ENCODE measurements at regions not wholly inside any gene's neighbourhood (a gene's known extent, or its start where the extent isn't known, plus 50 kb on each side); places are given as distances from the start of the nearest gene placed in this dataset.
"Not testable (repeated sequence)": the region's sequence is repeated elsewhere in the genome, so short reads cannot be mapped to it uniquely, and the experiment has no call there.

- TF ChIP-seq, protein P1, sequence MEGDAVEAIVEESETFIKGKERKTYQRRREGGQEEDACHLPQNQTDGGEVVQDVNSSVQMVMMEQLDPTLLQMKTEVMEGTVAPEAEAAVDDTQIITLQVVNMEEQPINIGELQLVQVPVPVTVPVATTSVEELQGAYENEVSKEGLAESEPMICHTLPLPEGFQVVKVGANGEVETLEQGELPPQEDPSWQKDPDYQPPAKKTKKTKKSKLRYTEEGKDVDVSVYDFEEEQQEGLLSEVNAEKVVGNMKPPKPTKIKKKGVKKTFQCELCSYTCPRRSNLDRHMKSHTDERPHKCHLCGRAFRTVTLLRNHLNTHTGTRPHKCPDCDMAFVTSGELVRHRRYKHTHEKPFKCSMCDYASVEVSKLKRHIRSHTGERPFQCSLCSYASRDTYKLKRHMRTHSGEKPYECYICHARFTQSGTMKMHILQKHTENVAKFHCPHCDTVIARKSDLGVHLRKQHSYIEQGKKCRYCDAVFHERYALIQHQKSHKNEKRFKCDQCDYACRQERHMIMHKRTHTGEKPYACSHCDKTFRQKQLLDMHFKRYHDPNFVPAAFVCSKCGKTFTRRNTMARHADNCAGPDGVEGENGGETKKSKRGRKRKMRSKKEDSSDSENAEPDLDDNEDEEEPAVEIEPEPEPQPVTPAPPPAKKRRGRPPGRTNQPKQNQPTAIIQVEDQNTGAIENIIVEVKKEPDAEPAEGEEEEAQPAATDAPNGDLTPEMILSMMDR (IDR thresholded peaks at IDR 0.05; ENCODE audit: extremely low read depth, missing control alignments), result no peak
- DNase-seq (ENCODE audit: low spot score), result no peak
These were observed 280.1 kb downstream of the GATA3 start for GRCh38 chr10:8334631-8335030.

GRCh38 chr10:8336629-8337331 is 282.3 kb downstream of the GATA3 start:
- no peak for DNase-seq (ENCODE audit: low spot score)
- TF ChIP-seq, protein P1 (IDR thresholded peaks at IDR 0.05; ENCODE audit: extremely low read depth, missing control alignments), result no peak

- TF ChIP-seq, protein P1 (IDR thresholded peaks at IDR 0.05; ENCODE audit: extremely low read depth, missing control alignments), result no peak
- no peak for DNase-seq (ENCODE audit: low spot score)
These were observed 282.8 kb downstream of the GATA3 start for GRCh38 chr10:8337332-8337651.

DNA sequence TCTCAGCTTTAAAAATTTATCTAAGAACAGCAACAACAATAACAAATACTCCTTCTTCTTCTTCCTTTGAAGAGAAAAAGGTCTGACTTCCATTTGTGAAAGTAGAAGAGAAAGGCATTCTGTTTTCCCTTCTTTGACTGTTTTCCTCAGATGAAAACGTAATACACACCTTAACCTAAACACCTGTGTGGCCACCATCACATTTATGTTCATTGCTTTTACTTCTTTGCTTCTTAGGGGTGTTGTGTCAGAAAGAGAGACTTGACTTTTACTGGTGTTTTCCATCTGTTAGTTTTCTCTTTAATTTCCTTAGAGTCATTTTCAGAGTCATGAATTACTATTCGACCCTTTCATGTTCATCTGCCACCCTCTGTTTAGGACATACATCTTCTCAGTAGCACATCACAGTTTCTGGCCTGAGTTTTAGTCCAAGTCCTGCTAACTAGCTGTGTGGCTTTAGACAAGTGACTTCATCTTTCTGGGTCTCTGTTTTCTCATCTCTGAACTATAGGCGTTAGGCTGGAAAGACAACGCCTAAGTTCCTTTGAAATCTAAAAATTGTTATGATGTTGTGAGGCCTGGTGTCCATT is 283.8 kb downstream of the GATA3 start:
- no peak for DNase-seq (ENCODE audit: low spot score)
- TF ChIP-seq, protein P1 (IDR thresholded peaks at IDR 0.05; ENCODE audit: extremely low read depth, missing control alignments), result no peak

DNA sequence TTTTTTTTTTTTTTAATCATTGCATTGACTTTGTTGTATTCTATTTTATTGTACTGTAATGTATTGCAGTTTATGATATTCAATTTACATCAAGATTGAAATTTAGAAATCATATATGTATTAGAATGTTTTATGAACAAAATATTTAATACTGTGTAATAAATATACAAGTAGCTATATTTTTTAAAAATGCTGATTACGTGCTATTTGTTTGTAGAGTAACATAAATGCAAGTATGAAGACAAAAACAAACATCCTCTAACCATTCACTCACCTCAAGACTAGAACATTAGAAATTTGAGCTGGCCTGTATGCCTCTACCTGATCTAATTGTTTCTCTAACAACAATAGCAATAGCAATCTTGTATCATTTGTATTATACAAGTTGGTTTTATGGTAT is 290.3 kb downstream of the GATA3 start:
- no peak for DNase-seq (ENCODE audit: low spot score)
- TF ChIP-seq, protein P1 (IDR thresholded peaks at IDR 0.05; ENCODE audit: extremely low read depth, missing control alignments), result no peak

DNA sequence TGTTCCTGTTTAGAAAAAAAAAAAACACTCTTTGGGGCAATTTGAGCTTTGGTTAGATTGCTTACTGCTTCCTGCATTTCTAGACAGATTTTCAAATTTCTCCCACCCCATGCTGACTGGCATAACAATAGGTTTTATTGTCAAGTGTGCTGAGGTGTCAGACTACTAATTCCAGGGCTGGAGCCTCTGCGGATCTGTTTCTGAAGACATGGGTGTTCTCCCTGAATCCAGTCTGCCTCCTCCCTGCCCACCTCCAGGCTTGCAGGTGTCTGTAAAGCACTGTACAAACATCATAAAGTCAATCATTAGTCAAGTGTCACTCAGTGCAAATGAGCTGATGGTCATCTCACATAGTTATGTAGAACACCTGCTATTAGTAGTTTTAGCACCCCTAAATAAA is 292.4 kb downstream of the GATA3 start:
- TF ChIP-seq, protein P1 (IDR thresholded peaks at IDR 0.05; ENCODE audit: extremely low read depth, missing control alignments), result no peak
- no peak for DNase-seq (ENCODE audit: low spot score)

GRCh38 chr10:8347614-8348013 is 293.1 kb downstream of the GATA3 start:
- DNase-seq (ENCODE audit: low spot score), result not testable (repeated sequence)

Measured in GM20000 (cell line).